Stomach (tissue), 8 donors: ENCODE measurements at regions not wholly inside any gene's neighbourhood (a gene's known extent, or its start where the extent isn't known, plus 50 kb on each side); places are given as distances from the start of the nearest gene placed in this dataset.

Experiments used
- DNase-seq, 2 donors: peaks; one replicate each; pipeline versions ENCODE4 v3.0.0 to v3.0.0-alpha.2; 2013 to 2019
- H3K27ac ChIP-seq, 5 donors: fragments of 200-600 bp in 4 of 5; sonication (generic) in 4 of 5; one replicate each; pipeline ENCODE4 v1.5.1; 2013 to 2019; ENCODE audit warnings: mild to moderate bottlenecking in 1 of 5, moderate library complexity in 1 of 5
- H3K27me3 ChIP-seq, 3 donors: fragments of 200-600 bp; sonication (generic); one replicate each; pipeline ENCODE4 v1.5.1; 2017 to 2019; ENCODE audit warnings: mixed run types in 1 of 3
- H3K36me3 ChIP-seq, 4 donors: fragments of 200-600 bp; sonication (generic); 1 replicate in 3 of 4; 2 replicates in 1 of 4; pipeline ENCODE4 v1.5.1; 2016 to 2019
- H3K4me1 ChIP-seq, 4 donors: fragments of 200-600 bp; sonication (generic); one replicate each; pipeline ENCODE4 v1.5.1; 2016 to 2019
- H3K4me3 ChIP-seq, 4 donors: fragments of 200-600 bp; sonication (generic) in 3 of 4; one replicate each; pipeline ENCODE4 v1.5.1; 2016 to 2019; ENCODE audit warnings: mild to moderate bottlenecking in 1 of 4
- H3K9me3 ChIP-seq, 4 donors: fragments of 200-600 bp; sonication (generic); one replicate each; pipeline ENCODE4 v1.5.1; 2016 to 2019
- EP300 ChIP-seq: sonication (generic); formaldehyde crosslinking; IDR thresholded peaks from one replicate; pipeline ENCODE4 v1.6.1; 2017; ENCODE audit warnings: antibody characterized with exemption
- POLR2A ChIP-seq, 4 donors: fragments of 450-650 bp; IDR thresholded peaks; one replicate each; pipeline ENCODE4 v1.6.1; 2016; ENCODE audit warnings: antibody characterized with exemption in 4 of 4, control low read depth in 2 of 4, mild to moderate bottlenecking in 1 of 4, moderate library complexity in 1 of 4
- POLR2AphosphoS5 ChIP-seq, 3 donors: sonication (generic); formaldehyde crosslinking; IDR thresholded peaks; one replicate each; pipeline ENCODE4 v1.6.1; 2016; ENCODE audit warnings: antibody characterized with exemption in 3 of 3
- WGBS, 5 donors: extraction: QIAGEN DNeasy Blood & Tissue Kit in 3 of 5; methylation state at CpG; one replicate each; pipeline versions ENCODE4 v1.1.5 to v1.1.7; 2013 to 2018; 5-methylcytosine and 5-hydroxymethylcytosine counted together
- intact Hi-C: fragments of 100-400 bp; cut with DNase I; formaldehyde crosslinking; loops from one replicate; pipeline ENCODE4 v1.15.1; 2023; ENCODE audit warnings: low total_unique reads
- TF ChIP-seq, protein P1 (sequence below), 7 experiments: fragments of 450-650 bp in 4 of 7; fragments of 200-600 bp in 3 of 7; sonication (generic) in 3 of 7; IDR thresholded peaks; one replicate each; pipeline ENCODE4 v1.5.1; 2016 to 2019; ENCODE audit warnings: antibody characterized with exemption in 7 of 7, control low read depth in 2 of 7, mild to moderate bottlenecking in 1 of 7
- donor health status: healthy with polysubstance abuse.
- donor health status: Bipolar disorder and iron deficiency.
- donor health status: healthy.

DNA sequence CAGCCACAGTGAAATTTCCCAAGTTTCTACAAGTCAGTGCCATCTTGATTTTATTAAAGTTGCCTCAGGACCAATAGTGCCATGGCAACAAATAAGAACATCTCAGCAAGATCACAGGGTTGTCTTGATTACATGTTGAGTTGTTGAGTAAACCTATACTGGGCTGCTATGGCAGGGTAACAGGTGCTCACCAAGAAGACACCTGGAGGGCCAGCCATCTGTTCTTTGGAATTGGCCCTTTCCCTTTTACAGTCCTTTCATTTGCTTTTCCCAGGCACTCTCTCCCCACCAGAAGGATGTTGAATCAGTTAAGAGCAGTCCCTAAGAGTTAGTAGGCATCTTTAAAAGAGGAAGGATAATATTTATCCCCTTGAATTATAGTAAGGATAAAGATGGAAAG is 582.0 kb downstream of the TNS3 start:
- H3K4me1 ChIP-seq, result no peaks in the 10 kb centered on the region
- TF ChIP-seq EP300, result no peak
- TF ChIP-seq, protein P1, sequence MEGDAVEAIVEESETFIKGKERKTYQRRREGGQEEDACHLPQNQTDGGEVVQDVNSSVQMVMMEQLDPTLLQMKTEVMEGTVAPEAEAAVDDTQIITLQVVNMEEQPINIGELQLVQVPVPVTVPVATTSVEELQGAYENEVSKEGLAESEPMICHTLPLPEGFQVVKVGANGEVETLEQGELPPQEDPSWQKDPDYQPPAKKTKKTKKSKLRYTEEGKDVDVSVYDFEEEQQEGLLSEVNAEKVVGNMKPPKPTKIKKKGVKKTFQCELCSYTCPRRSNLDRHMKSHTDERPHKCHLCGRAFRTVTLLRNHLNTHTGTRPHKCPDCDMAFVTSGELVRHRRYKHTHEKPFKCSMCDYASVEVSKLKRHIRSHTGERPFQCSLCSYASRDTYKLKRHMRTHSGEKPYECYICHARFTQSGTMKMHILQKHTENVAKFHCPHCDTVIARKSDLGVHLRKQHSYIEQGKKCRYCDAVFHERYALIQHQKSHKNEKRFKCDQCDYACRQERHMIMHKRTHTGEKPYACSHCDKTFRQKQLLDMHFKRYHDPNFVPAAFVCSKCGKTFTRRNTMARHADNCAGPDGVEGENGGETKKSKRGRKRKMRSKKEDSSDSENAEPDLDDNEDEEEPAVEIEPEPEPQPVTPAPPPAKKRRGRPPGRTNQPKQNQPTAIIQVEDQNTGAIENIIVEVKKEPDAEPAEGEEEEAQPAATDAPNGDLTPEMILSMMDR (IDR thresholded peaks at IDR 0.05), result no peak
- TF ChIP-seq POLR2AphosphoS5 (IDR thresholded peaks at IDR 0.05), result no peak
- TF ChIP-seq POLR2A (IDR thresholded peaks at IDR 0.05), result no peak
- no peak overlapping the region for H3K4me3 ChIP-seq
- H3K36me3 ChIP-seq, result no peaks in the 10 kb centered on the region
- no peaks in the 10 kb centered on the region for H3K27me3 ChIP-seq
- no peak overlapping the region for H3K27ac ChIP-seq
- H3K9me3 ChIP-seq, result no peaks in the 10 kb centered on the region
- intact Hi-C loops, result no loop called here
- no peak for DNase-seq

DNA sequence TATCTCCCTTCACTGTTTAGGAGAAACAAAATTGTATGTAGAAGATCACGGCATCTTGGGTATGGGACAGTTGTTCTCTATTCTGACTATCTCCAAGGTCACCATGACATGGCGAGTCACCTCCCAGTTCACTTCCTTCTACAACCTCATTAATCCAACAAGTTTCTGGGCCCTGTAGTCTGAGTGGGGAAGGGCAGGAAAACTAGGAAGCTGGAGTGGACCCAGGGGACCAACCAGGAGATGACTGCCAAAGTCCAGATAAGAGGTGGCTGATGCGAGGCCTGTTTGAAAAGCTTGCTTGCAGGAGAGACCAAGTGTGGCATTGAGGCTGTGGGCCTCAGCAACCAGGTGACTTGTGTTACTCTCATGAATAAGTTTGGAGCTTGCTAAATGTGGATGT is 584.9 kb downstream of the TNS3 start:
- H3K27me3 ChIP-seq, result no peaks in the 10 kb centered on the region
- WGBS, 5 donors, result 78 to 91% (median 83%) methylated on average over 3 of the region's 3 CpGs

DNA sequence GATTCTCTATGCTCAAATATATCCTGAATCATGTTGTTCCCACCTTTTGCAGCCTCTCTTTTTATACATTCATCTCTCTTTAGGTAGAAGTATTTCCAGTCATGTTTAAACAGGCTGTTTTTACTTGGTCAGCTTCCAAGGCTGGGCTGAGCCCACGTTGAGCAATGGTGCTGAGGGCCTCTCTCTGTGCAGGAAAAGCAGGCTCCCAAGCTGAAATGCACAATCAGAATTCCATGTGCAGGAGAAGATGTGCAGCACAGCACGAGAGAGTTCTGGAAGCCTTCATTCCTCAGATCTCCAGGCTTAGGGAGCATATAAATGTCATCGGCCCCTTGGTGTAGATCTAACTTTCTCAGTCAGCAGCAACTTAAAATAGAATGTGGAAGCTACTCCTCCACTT is 588.5 kb downstream of the TNS3 start:
- no peaks in the 10 kb centered on the region for H3K27me3 ChIP-seq
- 47 to 56% (median 53%) methylated on average over 3 of the region's 3 CpGs for WGBS, 5 donors
- H3K4me1 ChIP-seq, result no peaks in the 10 kb centered on the region
- peak in 1 of 2 donors; percentile 24 for DNase-seq
- no peak overlapping the region for H3K4me3 ChIP-seq
- H3K36me3 ChIP-seq, result no peaks in the 10 kb centered on the region
- intact Hi-C loops, result no loop called here
- TF ChIP-seq POLR2AphosphoS5 (IDR thresholded peaks at IDR 0.05), result no peak
- TF ChIP-seq, protein P1 (IDR thresholded peaks at IDR 0.05), result no peak
- no peak for TF ChIP-seq POLR2A (IDR thresholded peaks at IDR 0.05)
- TF ChIP-seq EP300, result no peak
- no peaks in the 10 kb centered on the region for H3K9me3 ChIP-seq
- H3K27ac ChIP-seq, result no peak overlapping the region

More for the DNA sequence above, 584.9 kb downstream of the TNS3 start:
- TF ChIP-seq POLR2A (IDR thresholded peaks at IDR 0.05), result no peak
- TF ChIP-seq POLR2AphosphoS5 (IDR thresholded peaks at IDR 0.05), result no peak
- TF ChIP-seq, protein P1 (IDR thresholded peaks at IDR 0.05), result no peak
- no peak for TF ChIP-seq EP300
- DNase-seq, result no peak
- H3K36me3 ChIP-seq, result no peaks in the 10 kb centered on the region
- no peak overlapping the region for H3K4me3 ChIP-seq
- no peaks in the 10 kb centered on the region for H3K9me3 ChIP-seq
- intact Hi-C loops, result no loop called here
- no peak overlapping the region for H3K27ac ChIP-seq
- no peaks in the 10 kb centered on the region for H3K4me1 ChIP-seq

DNA sequence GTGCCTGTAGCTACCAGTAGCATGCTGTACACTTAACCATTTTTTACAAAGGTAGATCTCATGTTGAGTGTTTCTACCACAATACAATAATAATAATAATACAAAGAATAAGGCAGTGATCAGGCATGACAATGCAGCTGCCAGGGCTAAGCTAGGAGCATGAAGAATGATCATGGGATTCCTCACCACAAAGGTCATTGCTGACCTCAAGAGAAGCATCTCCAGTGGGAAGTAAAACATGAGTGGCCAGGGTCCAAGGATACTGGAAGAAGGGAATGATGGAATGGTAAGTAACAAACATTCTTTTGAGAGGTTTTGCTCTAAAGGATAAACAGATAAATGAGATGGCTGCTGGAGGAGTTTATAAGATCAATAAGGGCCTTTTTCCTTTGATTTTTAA is 591.1 kb downstream of the TNS3 start:
- intact Hi-C loops, result no loop called here
- no peaks in the 10 kb centered on the region for H3K9me3 ChIP-seq

More for the DNA sequence above, 591.1 kb downstream of the TNS3 start:
- no peaks in the 10 kb centered on the region for H3K27me3 ChIP-seq
- H3K27ac ChIP-seq, result no peak overlapping the region
- DNase-seq, result no peak
- no peak overlapping the region for H3K4me3 ChIP-seq
- H3K4me1 ChIP-seq, result no peaks in the 10 kb centered on the region
- TF ChIP-seq, protein P1 (IDR thresholded peaks at IDR 0.05), result no peak
- TF ChIP-seq POLR2A (IDR thresholded peaks at IDR 0.05), result no peak
- no peak for TF ChIP-seq POLR2AphosphoS5 (IDR thresholded peaks at IDR 0.05)
- TF ChIP-seq EP300, result no peak
- no peaks in the 10 kb centered on the region for H3K36me3 ChIP-seq
